ENCODE measurements at regions not wholly inside any gene's neighbourhood (a gene's known extent, or its start where the extent isn't known, plus 50 kb on each side); places are given as distances from the start of the nearest gene placed in this dataset.

DNA sequence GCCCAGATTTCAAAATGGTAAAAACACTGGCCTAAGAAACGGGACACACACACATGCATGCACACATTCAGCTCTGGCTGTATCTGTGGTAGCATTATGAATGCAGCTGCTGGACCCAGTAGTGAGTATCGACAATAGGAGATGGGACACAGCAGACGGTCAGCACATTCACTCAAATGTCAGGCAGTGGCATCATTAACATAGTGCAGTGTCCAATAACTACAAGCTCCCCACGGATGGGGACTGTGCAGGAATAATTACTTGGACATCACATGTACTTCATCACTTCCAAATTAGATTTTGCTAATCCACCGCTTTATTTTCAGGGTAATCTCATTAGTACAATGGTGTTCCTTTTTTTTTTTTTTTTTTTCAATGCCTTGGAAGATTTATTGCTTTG lies 109.5 kb downstream of the FANCF start:
- no peak for DNase-seq
- no peaks in the 10 kb centered on the region for H3K36me3 ChIP-seq (ENCODE audit: control insufficient read depth, insufficient read depth, low read length)
- H4K5ac ChIP-seq (ENCODE audit: low read length): no peak overlapping the region
- no peaks in the 10 kb centered on the region for H3K27me3 ChIP-seq (ENCODE audit: insufficient read depth, low read length, poor library complexity)
- H3K27ac ChIP-seq (ENCODE audit: low read depth, low read length): no peak overlapping the region
- H3K79me2 ChIP-seq (ENCODE audit: control insufficient read depth, insufficient read depth, low read length): no peaks in the 10 kb centered on the region
- no peak overlapping the region for H3K18ac ChIP-seq (ENCODE audit: low read length)
- no peak overlapping the region for H3K4me2 ChIP-seq (ENCODE audit: low read length)
- H3K4ac ChIP-seq (ENCODE audit: low read depth, low read length): no peak overlapping the region
- H2BK5ac ChIP-seq (ENCODE audit: low read length): no peak overlapping the region
- H2BK120ac ChIP-seq (ENCODE audit: low read depth, low read length): no peak overlapping the region
- no peak overlapping the region for H3K9ac ChIP-seq (ENCODE audit: low read length)
- no CpG with 5 or more reads among the region's 5 CpGs for WGBS (ENCODE audit: extremely low coverage, insufficient coverage, low lambda C conversion rate)
- H2BK15ac ChIP-seq (replicated peaks; ENCODE audit: low read depth): no peak overlapping the region
- H4K8ac ChIP-seq (ENCODE audit: low read depth, low read length): no peak overlapping the region
- H3K4me1 ChIP-seq (ENCODE audit: control insufficient read depth, low read depth, low read length): no peaks in the 10 kb centered on the region
- H3K4me3 ChIP-seq (ENCODE audit: low read length): no peak overlapping the region
- no peak overlapping the region for H2AK5ac ChIP-seq (ENCODE audit: low read length)
- H3K23ac ChIP-seq (ENCODE audit: low read length): no peak overlapping the region
- H3K79me1 ChIP-seq (ENCODE audit: low read length): no peaks in the 10 kb centered on the region
- H3K56ac ChIP-seq (ENCODE audit: low read length): no peak overlapping the region

- no CpG with 5 or more reads among the region's 1 CpG for WGBS (ENCODE audit: extremely low coverage, insufficient coverage, low lambda C conversion rate)
- no peak overlapping the region for H2BK5ac ChIP-seq (ENCODE audit: low read length)
These were observed 113.2 kb downstream of the FANCF start for GRCh38 chr11:22512457-22512856.

DNA sequence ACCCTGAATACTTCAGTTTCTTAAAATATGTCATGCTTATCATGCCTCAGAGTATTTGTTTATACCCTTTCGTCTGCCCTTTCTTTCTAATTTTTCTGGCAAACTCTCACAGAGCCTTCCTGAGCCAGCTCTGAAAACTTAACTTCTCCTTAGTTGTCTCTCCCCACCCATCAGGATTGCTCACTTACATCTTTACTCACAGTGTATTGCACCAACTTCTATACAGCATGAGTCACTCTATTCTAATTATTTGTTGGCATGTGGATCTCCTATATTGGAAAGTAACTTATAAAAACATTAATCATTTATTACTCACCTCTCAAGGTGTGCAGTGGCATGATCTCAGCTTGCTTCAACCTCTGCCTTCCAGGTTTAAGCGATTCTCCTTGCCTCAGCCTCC lies 114.9 kb downstream of the FANCF start:
- no peak overlapping the region for H3K27ac ChIP-seq (ENCODE audit: low read depth, low read length)
- DNase-seq: no peak
- H3K4ac ChIP-seq (ENCODE audit: low read depth, low read length): no peak overlapping the region
- H3K4me3 ChIP-seq (ENCODE audit: low read length): no peak overlapping the region
- no peak overlapping the region for H3K56ac ChIP-seq (ENCODE audit: low read length)
- no peaks in the 10 kb centered on the region for H3K27me3 ChIP-seq (ENCODE audit: insufficient read depth, low read length, poor library complexity)
- no peak overlapping the region for H3K18ac ChIP-seq (ENCODE audit: low read length)
- whole genome bisulfite sequencing (ENCODE audit: extremely low coverage, insufficient coverage, low lambda C conversion rate): no CpG with 5 or more reads among the region's 2 CpGs
- H4K5ac ChIP-seq (ENCODE audit: low read length): no peak overlapping the region
- H2BK15ac ChIP-seq (replicated peaks; ENCODE audit: low read depth): no peak overlapping the region
- no peaks in the 10 kb centered on the region for H3K79me2 ChIP-seq (ENCODE audit: control insufficient read depth, insufficient read depth, low read length)
- no peak overlapping the region for H2BK5ac ChIP-seq (ENCODE audit: low read length)
- no peaks in the 10 kb centered on the region for H3K4me1 ChIP-seq (ENCODE audit: control insufficient read depth, low read depth, low read length)
- H3K36me3 ChIP-seq (ENCODE audit: control insufficient read depth, insufficient read depth, low read length): no peaks in the 10 kb centered on the region
- no peak overlapping the region for H4K8ac ChIP-seq (ENCODE audit: low read depth, low read length)
- no peak overlapping the region for H3K9ac ChIP-seq (ENCODE audit: low read length)
- H2AK5ac ChIP-seq (ENCODE audit: low read length): no peak overlapping the region
- H3K4me2 ChIP-seq (ENCODE audit: low read length): no peak overlapping the region
- no peak overlapping the region for H3K23ac ChIP-seq (ENCODE audit: low read length)
- H3K79me1 ChIP-seq (ENCODE audit: low read length): no peaks in the 10 kb centered on the region
- H2BK120ac ChIP-seq (ENCODE audit: low read depth, low read length): no peak overlapping the region

More at GRCh38 chr11:22512457-22512856, 113.2 kb downstream of the FANCF start:
- no peak overlapping the region for H2BK15ac ChIP-seq (replicated peaks; ENCODE audit: low read depth)
- no peak overlapping the region for H4K5ac ChIP-seq (ENCODE audit: low read length)
- H3K27me3 ChIP-seq (ENCODE audit: insufficient read depth, low read length, poor library complexity): no peaks in the 10 kb centered on the region
- H3K27ac ChIP-seq (ENCODE audit: low read depth, low read length): no peak overlapping the region
- H3K79me1 ChIP-seq (ENCODE audit: low read length): no peaks in the 10 kb centered on the region
- no peak overlapping the region for H3K9ac ChIP-seq (ENCODE audit: low read length)
- H3K18ac ChIP-seq (ENCODE audit: low read length): no peak overlapping the region
- H3K4me3 ChIP-seq (ENCODE audit: low read length): no peak overlapping the region
- no peaks in the 10 kb centered on the region for H3K79me2 ChIP-seq (ENCODE audit: control insufficient read depth, insufficient read depth, low read length)
- H2BK120ac ChIP-seq (ENCODE audit: low read depth, low read length): no peak overlapping the region
- no peak overlapping the region for H4K8ac ChIP-seq (ENCODE audit: low read depth, low read length)
- no peak overlapping the region for H3K23ac ChIP-seq (ENCODE audit: low read length)
- no peak overlapping the region for H3K4ac ChIP-seq (ENCODE audit: low read depth, low read length)
- H2AK5ac ChIP-seq (ENCODE audit: low read length): no peak overlapping the region
- no peak overlapping the region for H3K4me2 ChIP-seq (ENCODE audit: low read length)
- DNase-seq: no peak
- H3K36me3 ChIP-seq (ENCODE audit: control insufficient read depth, insufficient read depth, low read length): no peaks in the 10 kb centered on the region
- H3K4me1 ChIP-seq (ENCODE audit: control insufficient read depth, low read depth, low read length): no peaks in the 10 kb centered on the region
- no peak overlapping the region for H3K56ac ChIP-seq (ENCODE audit: low read length)

DNA sequence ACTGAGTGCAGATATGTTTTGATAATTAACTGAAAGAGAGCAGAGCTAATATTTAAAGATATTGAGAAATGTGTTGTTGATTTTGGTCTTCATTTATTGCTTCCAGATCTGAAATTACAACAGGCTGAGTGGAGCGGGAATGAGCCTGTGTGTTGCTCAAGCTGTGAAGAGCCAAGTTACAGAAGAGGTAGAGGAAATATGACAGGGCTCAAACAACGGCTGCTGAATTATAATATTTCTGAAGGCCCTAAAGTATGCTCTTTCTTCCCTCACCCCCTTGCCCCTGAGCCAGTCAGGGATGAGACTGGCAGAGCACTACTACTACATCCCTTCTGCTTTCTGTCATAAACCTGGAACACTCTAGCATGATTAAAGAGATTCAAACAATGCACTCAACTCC lies 115.6 kb downstream of the FANCF start:
- no peak overlapping the region for H4K5ac ChIP-seq (ENCODE audit: low read length)
- no peaks in the 10 kb centered on the region for H3K79me1 ChIP-seq (ENCODE audit: low read length)
- H3K9ac ChIP-seq (ENCODE audit: low read length): no peak overlapping the region
- no CpG with 5 or more reads among the region's 2 CpGs for WGBS (ENCODE audit: extremely low coverage, insufficient coverage, low lambda C conversion rate)
- no peak overlapping the region for H2BK5ac ChIP-seq (ENCODE audit: low read length)
- H3K4ac ChIP-seq (ENCODE audit: low read depth, low read length): no peak overlapping the region
- H3K27ac ChIP-seq (ENCODE audit: low read depth, low read length): no peak overlapping the region
- H3K27me3 ChIP-seq (ENCODE audit: insufficient read depth, low read length, poor library complexity): no peaks in the 10 kb centered on the region
- no peak overlapping the region for H3K4me3 ChIP-seq (ENCODE audit: low read length)
- no peaks in the 10 kb centered on the region for H3K4me1 ChIP-seq (ENCODE audit: control insufficient read depth, low read depth, low read length)
- no peak for DNase-seq
- H3K4me2 ChIP-seq (ENCODE audit: low read length): no peak overlapping the region
- no peak overlapping the region for H2AK5ac ChIP-seq (ENCODE audit: low read length)
- no peak overlapping the region for H3K18ac ChIP-seq (ENCODE audit: low read length)
- H2BK15ac ChIP-seq (replicated peaks; ENCODE audit: low read depth): no peak overlapping the region
- H3K36me3 ChIP-seq (ENCODE audit: control insufficient read depth, insufficient read depth, low read length): no peaks in the 10 kb centered on the region
- no peak overlapping the region for H2BK120ac ChIP-seq (ENCODE audit: low read depth, low read length)
- no peak overlapping the region for H3K23ac ChIP-seq (ENCODE audit: low read length)
- H3K56ac ChIP-seq (ENCODE audit: low read length): no peak overlapping the region
- no peaks in the 10 kb centered on the region for H3K79me2 ChIP-seq (ENCODE audit: control insufficient read depth, insufficient read depth, low read length)
- no peak overlapping the region for H4K8ac ChIP-seq (ENCODE audit: low read depth, low read length)

DNA sequence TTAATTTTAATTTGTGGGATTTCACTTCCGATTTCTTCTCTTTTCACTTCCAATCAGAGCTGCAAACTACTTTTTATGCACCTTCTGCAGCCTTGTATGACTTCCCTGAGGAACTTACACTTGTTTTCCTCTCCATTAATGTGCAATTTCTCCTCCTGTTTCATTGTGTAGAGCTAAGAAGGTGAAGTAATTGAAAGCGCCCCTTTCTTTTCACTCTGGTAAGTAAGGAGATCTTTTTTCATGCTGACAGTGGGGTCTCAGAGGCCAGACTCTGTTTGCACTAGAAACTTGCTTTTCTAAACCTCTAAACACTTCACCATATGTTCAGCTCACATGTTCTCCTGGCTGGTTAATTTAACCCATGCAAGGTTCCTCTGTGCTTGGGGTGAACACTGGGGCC lies 117.0 kb downstream of the FANCF start:
- no peaks in the 10 kb centered on the region for H3K27me3 ChIP-seq (ENCODE audit: insufficient read depth, low read length, poor library complexity)
- no peak overlapping the region for H3K4me2 ChIP-seq (ENCODE audit: low read length)
- H3K4me1 ChIP-seq (ENCODE audit: control insufficient read depth, low read depth, low read length): no peaks in the 10 kb centered on the region
- no peaks in the 10 kb centered on the region for H3K36me3 ChIP-seq (ENCODE audit: control insufficient read depth, insufficient read depth, low read length)
- H3K18ac ChIP-seq (ENCODE audit: low read length): no peak overlapping the region
- no peak overlapping the region for H2BK15ac ChIP-seq (replicated peaks; ENCODE audit: low read depth)
- no peak overlapping the region for H2BK120ac ChIP-seq (ENCODE audit: low read depth, low read length)
- no peak overlapping the region for H3K4ac ChIP-seq (ENCODE audit: low read depth, low read length)
- H3K4me3 ChIP-seq (ENCODE audit: low read length): no peak overlapping the region
- no peak overlapping the region for H3K56ac ChIP-seq (ENCODE audit: low read length)
- no peaks in the 10 kb centered on the region for H3K79me1 ChIP-seq (ENCODE audit: low read length)
- no peak overlapping the region for H2BK5ac ChIP-seq (ENCODE audit: low read length)
- H3K23ac ChIP-seq (ENCODE audit: low read length): no peak overlapping the region
- H3K9ac ChIP-seq (ENCODE audit: low read length): no peak overlapping the region
- no peak for DNase-seq
- no peak overlapping the region for H2AK5ac ChIP-seq (ENCODE audit: low read length)
- no peak overlapping the region for H4K5ac ChIP-seq (ENCODE audit: low read length)
- no peak overlapping the region for H4K8ac ChIP-seq (ENCODE audit: low read depth, low read length)
- WGBS (ENCODE audit: extremely low coverage, insufficient coverage, low lambda C conversion rate): no CpG with 5 or more reads among the region's 2 CpGs
- H3K79me2 ChIP-seq (ENCODE audit: control insufficient read depth, insufficient read depth, low read length): no peaks in the 10 kb centered on the region
- H3K27ac ChIP-seq (ENCODE audit: low read depth, low read length): no peak overlapping the region

- no peak overlapping the region for H3K18ac ChIP-seq (ENCODE audit: low read length)
- H3K9ac ChIP-seq (ENCODE audit: low read length): no peak overlapping the region
- no CpG with 5 or more reads among the region's 3 CpGs for WGBS (ENCODE audit: extremely low coverage, insufficient coverage, low lambda C conversion rate)
- H3K4me1 ChIP-seq (ENCODE audit: control insufficient read depth, low read depth, low read length): no peaks in the 10 kb centered on the region
- H3K4ac ChIP-seq (ENCODE audit: low read depth, low read length): no peak overlapping the region
- H2BK15ac ChIP-seq (replicated peaks; ENCODE audit: low read depth): no peak overlapping the region
- no peak overlapping the region for H2BK120ac ChIP-seq (ENCODE audit: low read depth, low read length)
- H2BK5ac ChIP-seq (ENCODE audit: low read length): no peak overlapping the region
- DNase-seq: no peak
- no peak overlapping the region for H3K56ac ChIP-seq (ENCODE audit: low read length)
- H4K5ac ChIP-seq (ENCODE audit: low read length): no peak overlapping the region
- H3K4me3 ChIP-seq (ENCODE audit: low read length): no peak overlapping the region
- H3K23ac ChIP-seq (ENCODE audit: low read length): no peak overlapping the region
- no peak overlapping the region for H4K8ac ChIP-seq (ENCODE audit: low read depth, low read length)
- no peaks in the 10 kb centered on the region for H3K27me3 ChIP-seq (ENCODE audit: insufficient read depth, low read length, poor library complexity)
- no peaks in the 10 kb centered on the region for H3K36me3 ChIP-seq (ENCODE audit: control insufficient read depth, insufficient read depth, low read length)
- H3K79me1 ChIP-seq (ENCODE audit: low read length): no peaks in the 10 kb centered on the region
- H2AK5ac ChIP-seq (ENCODE audit: low read length): no peak overlapping the region
- no peak overlapping the region for H3K27ac ChIP-seq (ENCODE audit: low read depth, low read length)
- no peak overlapping the region for H3K4me2 ChIP-seq (ENCODE audit: low read length)
- H3K79me2 ChIP-seq (ENCODE audit: control insufficient read depth, insufficient read depth, low read length): no peaks in the 10 kb centered on the region
These were observed 128.1 kb downstream of the FANCF start for GRCh38 chr11:22497474-22497873.
